ENCODE measurements at regions not wholly inside any gene's neighbourhood (a gene's known extent, or its start where the extent isn't known, plus 50 kb on each side); places are given as distances from the start of the nearest gene placed in this dataset.

GRCh38 chr2:123154195-123154594, 870.9 kb upstream of the CNTNAP5 start:
- no peak for TF ChIP-seq CTCF (IDR thresholded peaks at IDR 0.05)
- TF ChIP-seq EZH2 (IDR thresholded peaks at IDR 0.05; ENCODE audit: borderline replicate concordance, insufficient read depth, low read depth, low read length, poor library complexity, severe bottlenecking): no peak
